WTC11 (cell line): ENCODE measurements at regions not wholly inside any gene's neighbourhood (a gene's known extent, or its start where the extent isn't known, plus 50 kb on each side); places are given as distances from the start of the nearest gene placed in this dataset.

ENCODE experiments used
- ATAC-seq: fragments of 200-7000 bp; cut with Tn5 transposase; 2 replicates; pipeline ENCODE4 v1.10.0; 2021; ENCODE audit warnings: mild to moderate bottlenecking, moderate library complexity
- CTCF ChIA-PET: fragments of 300-600 bp; sonication (Branson Sonifier 250); formaldehyde crosslinking; loops from one replicate; lab custom pipeline; 2021; ENCODE audit warnings: antibody characterized with exemption; lab: Charles Lee
- POLR2A ChIA-PET: fragments of 350-600 bp; sonication (Branson Sonifier 250); formaldehyde crosslinking; loops from one replicate; lab custom pipeline; 2021; ENCODE audit warnings: antibody characterized with exemption; lab: Charles Lee
- DNase-seq: peaks from one replicate; pipeline ENCODE4 v3.0.0; 2021; ENCODE audit warnings: low spot score
- H3K27ac Mint-ChIP-seq: 2 replicates; pipeline ENCODE4 v1.8.0; 2021; ENCODE audit warnings: mixed read lengths
- H3K27me3 Mint-ChIP-seq: 2 replicates; pipeline ENCODE4 v1.8.0; 2021; ENCODE audit warnings: low read depth, mild to moderate bottlenecking, moderate library complexity, mixed read lengths
- H3K36me3 Mint-ChIP-seq: 2 replicates; pipeline ENCODE4 v1.8.0; 2021; ENCODE audit warnings: mixed read lengths
- H3K4me1 Mint-ChIP-seq: 2 replicates; pipeline ENCODE4 v1.8.0; 2022; ENCODE audit warnings: mixed read lengths
- H3K4me3 Mint-ChIP-seq: 2 replicates; pipeline ENCODE4 v1.8.0; 2021; ENCODE audit warnings: mild to moderate bottlenecking, moderate library complexity, mixed read lengths
- H3K9me3 Mint-ChIP-seq: 2 replicates; pipeline ENCODE4 v1.8.0; 2021; ENCODE audit warnings: mixed read lengths
- EMX1 ChIP-seq: fragments of 250-450 bp; sonication (Bioruptor Pico); IDR thresholded peaks from 2 replicates; pipeline ENCODE4 v1.8.0; 2021; ENCODE audit warnings: mild to moderate bottlenecking
- FOXP1 ChIP-seq: sonication (generic); formaldehyde crosslinking; IDR thresholded peaks from 2 replicates; pipeline ENCODE4 v1.8.0; 2022; ENCODE audit warnings: missing genetic modification reagents, mild to moderate bottlenecking, moderate library complexity, borderline replicate concordance
- MYBL2 ChIP-seq: sonication (generic); formaldehyde crosslinking; IDR thresholded peaks from 2 replicates; pipeline ENCODE4 v1.8.1; 2023; ENCODE audit warnings: mild to moderate bottlenecking, moderate library complexity, missing genetic modification reagents
- ZNF423 ChIP-seq: fragments of 250-450 bp; sonication (Bioruptor Pico); IDR thresholded peaks from 2 replicates; pipeline ENCODE4 v2.1.2; 2022; ENCODE audit warnings: mild to moderate bottlenecking, moderate library complexity
- ZNF671 ChIP-seq: fragments of 250-450 bp; sonication (Bioruptor Pico); IDR thresholded peaks from 2 replicates; pipeline ENCODE4 v1.8.0; 2021; ENCODE audit warnings: mild to moderate bottlenecking
- TF ChIP-seq, protein P1 (sequence below): sonication (generic); formaldehyde crosslinking; IDR thresholded peaks from 2 replicates; pipeline ENCODE4 v1.8.1; 2023; ENCODE audit warnings: mild to moderate bottlenecking, moderate library complexity, missing genetic modification reagents
- TF ChIP-seq, protein P2 (sequence below): sonication (generic); formaldehyde crosslinking; IDR thresholded peaks from 2 replicates; pipeline ENCODE4 v1.8.0; 2022; ENCODE audit warnings: mild to moderate bottlenecking, missing genetic modification reagents
- TF ChIP-seq, protein P3 (sequence below): fragments of 250-450 bp; sonication (Bioruptor Pico); IDR thresholded peaks from 2 replicates; pipeline ENCODE4 v1.9.0; 2021; ENCODE audit warnings: mild to moderate bottlenecking
- TF ChIP-seq, protein P4 (sequence below): sonication (generic); formaldehyde crosslinking; IDR thresholded peaks from 2 replicates; pipeline ENCODE4 v1.8.1; 2022; ENCODE audit warnings: low read depth, missing genetic modification reagents, borderline replicate concordance
- TF ChIP-seq, protein P5 (sequence below): sonication (generic); formaldehyde crosslinking; IDR thresholded peaks from 2 replicates; pipeline ENCODE4 v1.8.1; 2023; ENCODE audit warnings: mild to moderate bottlenecking, missing genetic modification reagents, moderate library complexity
- TF ChIP-seq, protein P6 (sequence below): sonication (generic); formaldehyde crosslinking; IDR thresholded peaks from 2 replicates; pipeline ENCODE4 v1.8.1; 2022; ENCODE audit warnings: mild to moderate bottlenecking, missing genetic modification reagents, moderate library complexity, borderline replicate concordance

DNA sequence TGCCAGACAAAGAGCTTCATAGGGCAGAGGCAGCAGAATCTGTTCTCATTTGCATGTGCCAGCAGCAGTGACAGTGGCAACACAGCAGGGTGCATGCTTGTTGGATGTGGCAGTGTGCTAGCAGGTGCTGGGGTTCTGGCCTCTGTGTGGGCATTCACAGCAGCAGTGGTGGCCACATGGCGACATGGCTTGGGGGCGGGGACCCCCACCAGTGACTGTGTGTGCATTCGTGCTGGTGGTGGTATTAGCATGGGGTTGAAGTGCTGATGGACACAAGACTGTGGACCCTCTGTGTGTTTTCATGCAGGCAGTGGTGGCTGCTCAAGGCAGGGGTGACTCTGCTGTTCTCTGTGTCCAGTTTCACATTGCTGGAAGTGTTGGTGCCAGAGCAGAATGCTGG lies 183.2 kb upstream of the PDE4D start (continued):
- TF ChIP-seq, protein P1, sequence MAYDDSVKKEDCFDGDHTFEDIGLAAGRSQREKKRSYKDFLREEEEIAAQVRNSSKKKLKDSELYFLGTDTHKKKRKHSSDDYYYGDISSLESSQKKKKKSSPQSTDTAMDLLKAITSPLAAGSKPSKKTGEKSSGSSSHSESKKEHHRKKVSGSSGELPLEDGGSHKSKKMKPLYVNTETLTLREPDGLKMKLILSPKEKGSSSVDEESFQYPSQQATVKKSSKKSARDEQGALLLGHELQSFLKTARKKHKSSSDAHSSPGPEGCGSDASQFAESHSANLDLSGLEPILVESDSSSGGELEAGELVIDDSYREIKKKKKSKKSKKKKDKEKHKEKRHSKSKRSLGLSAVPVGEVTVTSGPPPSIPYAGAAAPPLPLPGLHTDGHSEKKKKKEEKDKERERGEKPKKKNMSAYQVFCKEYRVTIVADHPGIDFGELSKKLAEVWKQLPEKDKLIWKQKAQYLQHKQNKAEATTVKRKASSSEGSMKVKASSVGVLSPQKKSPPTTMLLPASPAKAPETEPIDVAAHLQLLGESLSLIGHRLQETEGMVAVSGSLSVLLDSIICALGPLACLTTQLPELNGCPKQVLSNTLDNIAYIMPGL (CRISPR knock-in tag) = no peak
- TF ChIP-seq, protein P2, sequence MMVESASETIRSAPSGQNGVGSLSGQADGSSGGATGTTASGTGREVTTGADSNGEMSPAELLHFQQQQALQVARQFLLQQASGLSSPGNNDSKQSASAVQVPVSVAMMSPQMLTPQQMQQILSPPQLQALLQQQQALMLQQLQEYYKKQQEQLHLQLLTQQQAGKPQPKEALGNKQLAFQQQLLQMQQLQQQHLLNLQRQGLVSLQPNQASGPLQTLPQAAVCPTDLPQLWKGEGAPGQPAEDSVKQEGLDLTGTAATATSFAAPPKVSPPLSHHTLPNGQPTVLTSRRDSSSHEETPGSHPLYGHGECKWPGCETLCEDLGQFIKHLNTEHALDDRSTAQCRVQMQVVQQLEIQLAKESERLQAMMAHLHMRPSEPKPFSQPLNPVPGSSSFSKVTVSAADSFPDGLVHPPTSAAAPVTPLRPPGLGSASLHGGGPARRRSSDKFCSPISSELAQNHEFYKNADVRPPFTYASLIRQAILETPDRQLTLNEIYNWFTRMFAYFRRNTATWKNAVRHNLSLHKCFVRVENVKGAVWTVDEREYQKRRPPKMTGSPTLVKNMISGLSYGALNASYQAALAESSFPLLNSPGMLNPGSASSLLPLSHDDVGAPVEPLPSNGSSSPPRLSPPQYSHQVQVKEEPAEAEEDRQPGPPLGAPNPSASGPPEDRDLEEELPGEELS (CRISPR knock-in tag) = no peak
- TF ChIP-seq, all 79 proteins: peak for 0

DNA sequence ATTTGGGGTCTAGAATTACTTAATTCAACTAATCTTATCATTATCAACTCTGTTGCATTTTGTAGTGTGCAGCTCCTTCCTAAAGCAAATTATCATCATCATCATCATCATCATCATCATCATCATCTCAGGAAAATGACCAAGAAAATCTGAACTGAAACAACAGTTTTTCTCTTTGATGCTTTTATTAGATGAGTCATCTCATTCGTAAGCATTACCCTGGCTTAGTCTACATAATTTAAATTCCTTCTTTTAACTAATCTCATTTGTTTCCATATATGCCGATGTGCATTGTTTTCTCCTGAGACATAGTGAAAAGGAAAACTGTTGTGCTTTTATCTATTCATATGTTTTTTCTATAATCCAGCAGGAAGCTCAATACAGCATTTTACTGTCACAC lies 173.0 kb upstream of the PDE4D start:
- Mint-ChIP-seq H3K36me3 (no peaks in the 10 kb centered on the region), H3K4me3 (no peak overlapping the region), H3K27me3 (no peaks in the 10 kb centered on the region), H3K4me1 (no peaks in the 10 kb centered on the region)
- no peak for DNase-seq
- no peak for TF ChIP-seq EMX1
- no peak for TF ChIP-seq ZNF671
- no peak for TF ChIP-seq ZNF423 (CRISPR knock-in tag)
- TF ChIP-seq, protein P3, sequence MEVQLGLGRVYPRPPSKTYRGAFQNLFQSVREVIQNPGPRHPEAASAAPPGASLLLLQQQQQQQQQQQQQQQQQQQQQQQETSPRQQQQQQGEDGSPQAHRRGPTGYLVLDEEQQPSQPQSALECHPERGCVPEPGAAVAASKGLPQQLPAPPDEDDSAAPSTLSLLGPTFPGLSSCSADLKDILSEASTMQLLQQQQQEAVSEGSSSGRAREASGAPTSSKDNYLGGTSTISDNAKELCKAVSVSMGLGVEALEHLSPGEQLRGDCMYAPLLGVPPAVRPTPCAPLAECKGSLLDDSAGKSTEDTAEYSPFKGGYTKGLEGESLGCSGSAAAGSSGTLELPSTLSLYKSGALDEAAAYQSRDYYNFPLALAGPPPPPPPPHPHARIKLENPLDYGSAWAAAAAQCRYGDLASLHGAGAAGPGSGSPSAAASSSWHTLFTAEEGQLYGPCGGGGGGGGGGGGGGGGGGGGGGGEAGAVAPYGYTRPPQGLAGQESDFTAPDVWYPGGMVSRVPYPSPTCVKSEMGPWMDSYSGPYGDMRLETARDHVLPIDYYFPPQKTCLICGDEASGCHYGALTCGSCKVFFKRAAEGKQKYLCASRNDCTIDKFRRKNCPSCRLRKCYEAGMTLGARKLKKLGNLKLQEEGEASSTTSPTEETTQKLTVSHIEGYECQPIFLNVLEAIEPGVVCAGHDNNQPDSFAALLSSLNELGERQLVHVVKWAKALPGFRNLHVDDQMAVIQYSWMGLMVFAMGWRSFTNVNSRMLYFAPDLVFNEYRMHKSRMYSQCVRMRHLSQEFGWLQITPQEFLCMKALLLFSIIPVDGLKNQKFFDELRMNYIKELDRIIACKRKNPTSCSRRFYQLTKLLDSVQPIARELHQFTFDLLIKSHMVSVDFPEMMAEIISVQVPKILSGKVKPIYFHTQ (CRISPR knock-in tag) = no peak
- TF ChIP-seq, protein P4, sequence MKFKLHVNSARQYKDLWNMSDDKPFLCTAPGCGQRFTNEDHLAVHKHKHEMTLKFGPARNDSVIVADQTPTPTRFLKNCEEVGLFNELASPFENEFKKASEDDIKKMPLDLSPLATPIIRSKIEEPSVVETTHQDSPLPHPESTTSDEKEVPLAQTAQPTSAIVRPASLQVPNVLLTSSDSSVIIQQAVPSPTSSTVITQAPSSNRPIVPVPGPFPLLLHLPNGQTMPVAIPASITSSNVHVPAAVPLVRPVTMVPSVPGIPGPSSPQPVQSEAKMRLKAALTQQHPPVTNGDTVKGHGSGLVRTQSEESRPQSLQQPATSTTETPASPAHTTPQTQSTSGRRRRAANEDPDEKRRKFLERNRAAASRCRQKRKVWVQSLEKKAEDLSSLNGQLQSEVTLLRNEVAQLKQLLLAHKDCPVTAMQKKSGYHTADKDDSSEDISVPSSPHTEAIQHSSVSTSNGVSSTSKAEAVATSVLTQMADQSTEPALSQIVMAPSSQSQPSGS (CRISPR knock-in tag) = no peak
- no peak for TF ChIP-seq MYBL2 (CRISPR knock-in tag)
- TF ChIP-seq, protein P2 (CRISPR knock-in tag) = no peak
- TF ChIP-seq, protein P5, sequence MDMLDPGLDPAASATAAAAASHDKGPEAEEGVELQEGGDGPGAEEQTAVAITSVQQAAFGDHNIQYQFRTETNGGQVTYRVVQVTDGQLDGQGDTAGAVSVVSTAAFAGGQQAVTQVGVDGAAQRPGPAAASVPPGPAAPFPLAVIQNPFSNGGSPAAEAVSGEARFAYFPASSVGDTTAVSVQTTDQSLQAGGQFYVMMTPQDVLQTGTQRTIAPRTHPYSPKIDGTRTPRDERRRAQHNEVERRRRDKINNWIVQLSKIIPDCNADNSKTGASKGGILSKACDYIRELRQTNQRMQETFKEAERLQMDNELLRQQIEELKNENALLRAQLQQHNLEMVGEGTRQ (CRISPR knock-in tag) = no peak
- TF ChIP-seq, protein P6, sequence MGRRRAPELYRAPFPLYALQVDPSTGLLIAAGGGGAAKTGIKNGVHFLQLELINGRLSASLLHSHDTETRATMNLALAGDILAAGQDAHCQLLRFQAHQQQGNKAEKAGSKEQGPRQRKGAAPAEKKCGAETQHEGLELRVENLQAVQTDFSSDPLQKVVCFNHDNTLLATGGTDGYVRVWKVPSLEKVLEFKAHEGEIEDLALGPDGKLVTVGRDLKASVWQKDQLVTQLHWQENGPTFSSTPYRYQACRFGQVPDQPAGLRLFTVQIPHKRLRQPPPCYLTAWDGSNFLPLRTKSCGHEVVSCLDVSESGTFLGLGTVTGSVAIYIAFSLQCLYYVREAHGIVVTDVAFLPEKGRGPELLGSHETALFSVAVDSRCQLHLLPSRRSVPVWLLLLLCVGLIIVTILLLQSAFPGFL (CRISPR knock-in tag) = no peak
- TF ChIP-seq, all 79 proteins: peak for 0
- H3K9me3 Mint-ChIP-seq = peaks cover 4% of the 10 kb centered on the region; the same call in 1 of the 2 replicates
- POLR2A ChIA-PET = no interaction called here
- no peak for ATAC-seq
- CTCF ChIA-PET = no interaction called here
- H3K27ac Mint-ChIP-seq = no peak overlapping the region

DNA sequence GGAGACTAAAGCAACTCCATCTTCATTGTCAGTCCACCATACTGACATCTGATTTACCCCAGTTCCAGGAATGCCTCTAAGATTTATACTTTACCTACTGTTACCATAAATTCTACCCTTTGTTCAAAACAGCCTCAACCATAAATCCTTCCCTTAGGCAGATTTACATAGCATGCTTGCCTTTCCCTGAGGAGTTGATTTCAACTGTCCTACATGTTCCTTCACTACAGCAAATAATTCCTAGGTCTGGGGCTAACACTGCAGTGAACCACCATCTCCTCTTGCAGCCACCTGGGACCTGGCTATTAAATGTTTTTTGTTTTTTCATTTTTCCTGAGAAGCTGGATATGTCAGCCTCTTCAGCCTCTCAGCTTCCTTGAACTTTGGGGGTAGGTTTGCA lies 166.9 kb upstream of the PDE4D start:
- Mint-ChIP-seq H3K4me3 (no peak overlapping the region), H3K36me3 (no peaks in the 10 kb centered on the region), H3K9me3 (peaks cover 4% of the 10 kb centered on the region; the same call in 1 of the 2 replicates), H3K27me3 (no peaks in the 10 kb centered on the region), H3K4me1 (no peaks in the 10 kb centered on the region; the same call in 1 of the 2 replicates), H3K27ac (no peak overlapping the region)
- POLR2A ChIA-PET = no interaction called here
- DNase-seq (no peak), ATAC-seq (no peak)
- no peak for TF ChIP-seq FOXP1
- CTCF ChIA-PET = no interaction called here
